ENCODE measurements at regions not wholly inside any gene's neighbourhood (a gene's known extent, or its start where the extent isn't known, plus 50 kb on each side); places are given as distances from the start of the nearest gene placed in this dataset.
"Not testable (repeated sequence)": the region's sequence is repeated elsewhere in the genome, so short reads cannot be mapped to it uniquely, and the experiment has no call there.

DNA sequence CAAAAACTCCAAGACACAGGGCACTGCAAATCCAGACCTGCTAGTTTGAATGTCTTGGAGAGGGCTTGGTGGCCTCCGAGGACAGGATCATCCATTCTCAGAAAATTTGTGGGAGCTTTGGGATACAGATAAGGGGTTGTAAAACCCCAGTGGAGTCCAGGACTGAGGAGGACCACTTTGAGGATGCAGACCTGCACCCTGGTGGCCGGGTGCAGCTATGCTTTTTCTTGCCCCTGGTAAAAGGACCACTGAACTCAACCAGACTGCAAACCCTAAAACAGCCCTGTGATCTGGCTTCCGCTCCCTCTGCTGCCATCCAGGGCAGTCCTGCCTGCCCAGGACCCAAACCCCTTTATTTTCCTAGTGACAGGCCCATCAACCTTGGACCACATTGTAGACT lies 169.5 kb upstream of the DAAM1 start:
- no peaks in the 10 kb centered on the region for H3K27me3 ChIP-seq (ENCODE audit: insufficient read depth, low read length)
- no peaks in the 10 kb centered on the region for H3K36me3 ChIP-seq (ENCODE audit: insufficient read depth, low read length)
- H3K4me3 ChIP-seq (ENCODE audit: low read length): no peak overlapping the region
- H3K27ac ChIP-seq (ENCODE audit: low read depth, low read length): no peak overlapping the region
- 83% methylated on average over 3 of the region's 3 CpGs for WGBS
- no peak overlapping the region for H3K9ac ChIP-seq (ENCODE audit: low read depth, low read length)
- peaks cover 5% of the 10 kb centered on the region; the same call in 1 of the 2 replicates for H3K4me1 ChIP-seq (ENCODE audit: insufficient read depth, low read length)
- no peaks in the 10 kb centered on the region for H3K9me3 ChIP-seq (ENCODE audit: insufficient read depth, low read depth, low read length)

- no peaks in the 10 kb centered on the region for H3K27me3 ChIP-seq (ENCODE audit: insufficient read depth, low read length)
- WGBS: 100% methylated on average over 1 of the region's 1 CpG
- H3K4me1 ChIP-seq (ENCODE audit: insufficient read depth, low read length): peaks cover 5% of the 10 kb centered on the region; the same call in 1 of the 2 replicates
- H3K27ac ChIP-seq (ENCODE audit: low read depth, low read length): no peak overlapping the region
- no peak overlapping the region for H3K9ac ChIP-seq (ENCODE audit: low read depth, low read length)
- no peak overlapping the region for H3K4me3 ChIP-seq (ENCODE audit: low read length)
- no peaks in the 10 kb centered on the region for H3K9me3 ChIP-seq (ENCODE audit: insufficient read depth, low read depth, low read length)
- H3K36me3 ChIP-seq (ENCODE audit: insufficient read depth, low read length): no peaks in the 10 kb centered on the region
Observed at GRCh38 chr14:59020382-59020781, 168.1 kb upstream of the DAAM1 start.

- Histone ChIP-seq H3K36me3 (ENCODE audit: insufficient read depth, low read length) (no peaks in the 10 kb centered on the region), H3K9ac (ENCODE audit: low read depth, low read length) (no peak overlapping the region), H3K27ac (ENCODE audit: low read depth, low read length) (no peak overlapping the region), H3K4me1 (ENCODE audit: insufficient read depth, low read length) (peaks cover 5% of the 10 kb centered on the region; the same call in 1 of the 2 replicates), H3K4me3 (ENCODE audit: low read length) (no peak overlapping the region), H3K27me3 (ENCODE audit: insufficient read depth, low read length) (no peaks in the 10 kb centered on the region), H3K9me3 (ENCODE audit: insufficient read depth, low read depth, low read length) (no peaks in the 10 kb centered on the region)
- WGBS: 86% methylated on average over 4 of the region's 4 CpGs
Observed at GRCh38 chr14:59022144-59022543, 166.3 kb upstream of the DAAM1 start.

GRCh38 chr14:59026081-59026480 lies 162.4 kb upstream of the DAAM1 start:
- H3K27me3 ChIP-seq (ENCODE audit: insufficient read depth, low read length): no peaks in the 10 kb centered on the region
- H3K27ac ChIP-seq (ENCODE audit: low read depth, low read length): no peak overlapping the region
- no peak overlapping the region for H3K4me3 ChIP-seq (ENCODE audit: low read length)
- peaks cover 14% of the 10 kb centered on the region; the same call in 1 of the 2 replicates for H3K4me1 ChIP-seq (ENCODE audit: insufficient read depth, low read length)
- no peak overlapping the region for H3K9ac ChIP-seq (ENCODE audit: low read depth, low read length)
- H3K36me3 ChIP-seq (ENCODE audit: insufficient read depth, low read length): no peaks in the 10 kb centered on the region
- no peaks in the 10 kb centered on the region for H3K9me3 ChIP-seq (ENCODE audit: insufficient read depth, low read depth, low read length)
- WGBS: 88% methylated on average over 2 of the region's 2 CpGs

- not testable (repeated sequence) for H3K27me3 ChIP-seq (ENCODE audit: insufficient read depth, low read length); H3K27ac ChIP-seq (ENCODE audit: low read depth, low read length); H3K9ac ChIP-seq (ENCODE audit: low read depth, low read length); H3K4me3 ChIP-seq (ENCODE audit: low read length); H3K9me3 ChIP-seq (ENCODE audit: insufficient read depth, low read depth, low read length); H3K36me3 ChIP-seq (ENCODE audit: insufficient read depth, low read length)
- peaks cover 14% of the 10 kb centered on the region; the same call in 1 of the 2 replicates for H3K4me1 ChIP-seq (ENCODE audit: insufficient read depth, low read length)
- WGBS: 100% methylated on average over 1 of the region's 1 CpG
Observed at GRCh38 chr14:59026640-59027039, 161.8 kb upstream of the DAAM1 start.

DNA sequence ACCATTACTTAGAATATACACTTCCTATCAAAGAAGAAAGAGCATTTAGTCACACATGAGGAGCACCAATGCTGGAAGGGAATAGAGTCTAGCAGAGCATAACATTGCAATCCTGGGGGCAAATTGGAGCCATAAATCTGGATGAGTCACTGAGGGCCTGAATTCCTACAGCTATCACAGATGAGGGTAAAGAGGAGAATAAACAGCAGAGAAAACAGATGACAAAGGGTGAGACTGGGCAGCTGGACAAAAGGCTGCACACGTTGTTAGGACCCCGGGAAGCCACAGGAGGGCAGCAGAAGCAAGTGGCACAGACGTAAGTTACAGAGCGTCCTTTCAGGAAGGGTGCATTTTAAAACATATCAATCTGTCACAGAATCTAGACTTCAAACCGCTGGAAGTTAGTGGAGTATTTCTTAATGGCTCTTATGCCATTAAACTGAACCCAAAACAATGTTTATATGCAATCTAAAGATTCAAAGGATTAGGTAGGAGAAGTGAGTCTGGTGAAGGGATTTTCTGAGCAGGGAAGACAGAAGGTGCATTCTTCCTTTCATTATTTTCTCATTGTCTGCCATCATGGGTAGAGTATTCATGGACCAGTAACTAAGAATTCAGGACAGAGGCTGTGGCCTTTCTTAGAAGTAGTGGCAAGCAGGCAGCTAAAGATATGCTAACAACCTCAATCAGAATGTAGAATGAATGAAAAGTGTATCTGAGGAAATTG lies 159.8 kb upstream of the DAAM1 start:
- peaks cover 14% of the 10 kb centered on the region; the same call in 1 of the 2 replicates for H3K4me1 ChIP-seq (ENCODE audit: insufficient read depth, low read length)
- H3K9me3 ChIP-seq (ENCODE audit: insufficient read depth, low read depth, low read length): no peaks in the 10 kb centered on the region
- H3K27ac ChIP-seq (ENCODE audit: low read depth, low read length): no peak overlapping the region
- H3K4me3 ChIP-seq (ENCODE audit: low read length): no peak overlapping the region
- WGBS: 8% methylated on average over 4 of the region's 5 CpGs
- no peaks in the 10 kb centered on the region for H3K27me3 ChIP-seq (ENCODE audit: insufficient read depth, low read length)
- no peak overlapping the region for H3K9ac ChIP-seq (ENCODE audit: low read depth, low read length)
- no peaks in the 10 kb centered on the region for H3K36me3 ChIP-seq (ENCODE audit: insufficient read depth, low read length)

- Histone ChIP-seq H3K27me3 (ENCODE audit: insufficient read depth, low read length) (no peaks in the 10 kb centered on the region), H3K4me1 (ENCODE audit: insufficient read depth, low read length) (peaks cover 14% of the 10 kb centered on the region; the same call in 1 of the 2 replicates), H3K9ac (ENCODE audit: low read depth, low read length) (no peak overlapping the region), H3K9me3 (ENCODE audit: insufficient read depth, low read depth, low read length) (no peaks in the 10 kb centered on the region), H3K4me3 (ENCODE audit: low read length) (no peak overlapping the region), H3K27ac (ENCODE audit: low read depth, low read length) (no peak overlapping the region), H3K36me3 (ENCODE audit: insufficient read depth, low read length) (no peaks in the 10 kb centered on the region)
Observed at GRCh38 chr14:59032826-59033225, 155.6 kb upstream of the DAAM1 start.

DNA sequence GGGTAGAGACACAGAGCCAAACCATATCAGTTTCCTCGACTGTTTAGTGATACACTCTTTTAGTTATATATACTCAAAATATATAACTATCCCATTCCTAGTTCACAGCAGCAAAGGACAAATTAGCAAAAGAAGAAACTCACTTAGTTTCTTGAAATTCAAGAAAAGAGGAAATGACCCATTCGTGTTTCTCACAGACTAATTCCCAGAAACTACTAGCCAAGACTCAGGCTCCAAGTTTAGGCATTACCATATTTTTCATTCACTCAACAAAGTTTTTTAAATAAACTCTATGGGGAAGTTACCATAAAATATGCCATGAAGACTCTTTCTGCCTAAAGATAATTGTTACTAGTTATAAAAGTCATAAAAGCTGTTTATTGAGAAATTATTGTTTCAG lies 152.3 kb upstream of the DAAM1 start:
- Histone ChIP-seq H3K27me3 (ENCODE audit: insufficient read depth, low read length) (no peaks in the 10 kb centered on the region), H3K27ac (ENCODE audit: low read depth, low read length) (no peak overlapping the region), H3K9me3 (ENCODE audit: insufficient read depth, low read depth, low read length) (no peaks in the 10 kb centered on the region), H3K9ac (ENCODE audit: low read depth, low read length) (no peak overlapping the region), H3K4me1 (ENCODE audit: insufficient read depth, low read length) (no peaks in the 10 kb centered on the region), H3K4me3 (ENCODE audit: low read length) (no peak overlapping the region), H3K36me3 (ENCODE audit: insufficient read depth, low read length) (no peaks in the 10 kb centered on the region)
- WGBS: 100% methylated on average over 1 of the region's 2 CpGs

- H3K9ac ChIP-seq (ENCODE audit: low read depth, low read length): no peak overlapping the region
- no peaks in the 10 kb centered on the region for H3K9me3 ChIP-seq (ENCODE audit: insufficient read depth, low read depth, low read length)
- no peak overlapping the region for H3K4me3 ChIP-seq (ENCODE audit: low read length)
- 82% methylated on average over 3 of the region's 3 CpGs for whole genome bisulfite sequencing
- H3K27ac ChIP-seq (ENCODE audit: low read depth, low read length): no peak overlapping the region
- no peaks in the 10 kb centered on the region for H3K27me3 ChIP-seq (ENCODE audit: insufficient read depth, low read length)
- no peaks in the 10 kb centered on the region for H3K4me1 ChIP-seq (ENCODE audit: insufficient read depth, low read length)
- H3K36me3 ChIP-seq (ENCODE audit: insufficient read depth, low read length): no peaks in the 10 kb centered on the region
Observed at GRCh38 chr14:59037086-59037485, 151.4 kb upstream of the DAAM1 start.

GRCh38 chr14:59037620-59038019 lies 150.8 kb upstream of the DAAM1 start:
- 98% methylated on average over 4 of the region's 4 CpGs for whole genome bisulfite sequencing

DNA sequence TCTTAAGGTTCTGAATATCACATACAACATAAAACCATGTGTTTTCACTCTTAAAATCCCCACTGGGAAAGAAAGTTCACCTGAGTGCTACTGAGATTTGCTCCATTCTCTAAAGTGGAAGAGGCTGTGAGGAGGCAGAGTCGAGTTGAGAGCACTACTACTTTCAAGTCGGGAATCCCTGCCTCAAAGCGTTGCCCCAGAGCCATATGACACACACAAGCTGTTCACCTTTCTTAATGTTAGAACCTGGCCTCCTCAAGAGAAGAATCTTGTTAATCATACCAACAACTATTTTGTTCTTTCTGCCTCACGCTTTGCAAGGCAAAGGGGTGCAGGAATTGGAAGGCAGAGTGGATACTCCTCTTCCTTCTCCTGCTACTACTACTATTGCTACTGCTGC lies 149.7 kb upstream of the DAAM1 start:
- Histone ChIP-seq H3K4me1 (ENCODE audit: insufficient read depth, low read length) (no peaks in the 10 kb centered on the region), H3K9ac (ENCODE audit: low read depth, low read length) (no peak overlapping the region), H3K36me3 (ENCODE audit: insufficient read depth, low read length) (no peaks in the 10 kb centered on the region), H3K9me3 (ENCODE audit: insufficient read depth, low read depth, low read length) (no peaks in the 10 kb centered on the region), H3K27me3 (ENCODE audit: insufficient read depth, low read length) (no peaks in the 10 kb centered on the region), H3K4me3 (ENCODE audit: low read length) (no peak overlapping the region), H3K27ac (ENCODE audit: low read depth, low read length) (no peak overlapping the region)
- WGBS: 92% methylated on average over 4 of the region's 4 CpGs

More at GRCh38 chr14:59037620-59038019, 150.8 kb upstream of the DAAM1 start:
- Histone ChIP-seq H3K27ac (ENCODE audit: low read depth, low read length) (no peak overlapping the region), H3K27me3 (ENCODE audit: insufficient read depth, low read length) (no peaks in the 10 kb centered on the region), H3K36me3 (ENCODE audit: insufficient read depth, low read length) (no peaks in the 10 kb centered on the region), H3K4me3 (ENCODE audit: low read length) (no peak overlapping the region), H3K9me3 (ENCODE audit: insufficient read depth, low read depth, low read length) (no peaks in the 10 kb centered on the region), H3K4me1 (ENCODE audit: insufficient read depth, low read length) (no peaks in the 10 kb centered on the region), H3K9ac (ENCODE audit: low read depth, low read length) (no peak overlapping the region)

GRCh38 chr14:59041308-59041707 lies 147.2 kb upstream of the DAAM1 start:
- Histone ChIP-seq H3K9ac (ENCODE audit: low read depth, low read length) (no peak overlapping the region), H3K36me3 (ENCODE audit: insufficient read depth, low read length) (no peaks in the 10 kb centered on the region), H3K27ac (ENCODE audit: low read depth, low read length) (no peak overlapping the region), H3K9me3 (ENCODE audit: insufficient read depth, low read depth, low read length) (no peaks in the 10 kb centered on the region), H3K4me3 (ENCODE audit: low read length) (no peak overlapping the region), H3K27me3 (ENCODE audit: insufficient read depth, low read length) (no peaks in the 10 kb centered on the region), H3K4me1 (ENCODE audit: insufficient read depth, low read length) (no peaks in the 10 kb centered on the region)
- no CpG with 5 or more reads among the region's 3 CpGs for WGBS

All from HUES64 (cell line).